Neural cell (in vitro differentiated cells): ENCODE measurements at regions not wholly inside any gene's neighbourhood (a gene's known extent, or its start where the extent isn't known, plus 50 kb on each side); places are given as distances from the start of the nearest gene placed in this dataset.

Experiments
- H2AFZ ChIP-seq: fragments of 200-600, 300-800 bp; sonication (generic), shearing (Covaris generic); 2 replicates; pipeline ENCODE4 v1.6.0; 2014; ENCODE audit warnings: low read depth, mild to moderate bottlenecking, antibody characterized with exemption, low read length, moderate library complexity
- H3F3A ChIP-seq: fragments of 200-600 bp; shearing (Covaris generic); 2 replicates; pipeline ENCODE4 v1.6.1; 2016; ENCODE audit warnings: mild to moderate bottlenecking, moderate library complexity, mixed read lengths, antibody characterized with exemption, low read length; ENCODE audit not compliant: insufficient read depth, poor library complexity, severe bottlenecking
- H3K27ac ChIP-seq: fragments of 200-600, 300-800 bp; sonication (generic), shearing (Covaris generic); 2 replicates; pipeline ENCODE4 v1.5.1; 2014; ENCODE audit warnings: mild to moderate bottlenecking, low read length, moderate library complexity
- H3K27me3 ChIP-seq: fragments of 300-800, 200-600 bp; sonication (generic), shearing (Covaris generic); 2 replicates; pipeline ENCODE4 v1.6.0; 2014; ENCODE audit warnings: mild to moderate bottlenecking, low read depth, low read length, moderate library complexity; ENCODE audit not compliant: insufficient read depth
- H3K36me3 ChIP-seq: fragments of 300-800, 200-600 bp; sonication (generic), shearing (Covaris generic); 2 replicates; pipeline ENCODE4 v1.5.1; 2014; ENCODE audit warnings: mild to moderate bottlenecking, antibody characterized with exemption, low read length, moderate library complexity; ENCODE audit not compliant: insufficient read depth
- H3K4me2 ChIP-seq: fragments of 300-800, 200-600 bp; sonication (generic), shearing (Covaris generic); 2 replicates; pipeline ENCODE4 v1.6.0; 2014; ENCODE audit warnings: mild to moderate bottlenecking, low read length
- H3K4me3 ChIP-seq: fragments of 300-800, 200-600 bp; sonication (generic), shearing (Covaris generic); 2 replicates; pipeline ENCODE4 v1.5.1; 2014; ENCODE audit warnings: mild to moderate bottlenecking, low read length, moderate library complexity
- H3K79me2 ChIP-seq: fragments of 200-600 bp; shearing (Covaris generic); replicated peaks from 2 replicates; pipeline ENCODE4 v1.6.0; 2014; ENCODE audit warnings: mild to moderate bottlenecking, low read length, moderate library complexity; ENCODE audit not compliant: insufficient read depth
- H3K9ac ChIP-seq: fragments of 300-800, 200-600 bp; sonication (generic), shearing (Covaris generic); 2 replicates; pipeline ENCODE4 v1.6.1; 2016; ENCODE audit warnings: mild to moderate bottlenecking, low read length, mixed read lengths
- H3K9me2 ChIP-seq: fragments of 200-600 bp; shearing (Covaris generic); 2 replicates; pipeline ENCODE4 v1.6.1; 2016; ENCODE audit warnings: mild to moderate bottlenecking, low read length, mixed read lengths; ENCODE audit not compliant: insufficient read depth
- H3K9me3 ChIP-seq: fragments of 200-600, 300-800 bp; sonication (generic), shearing (Covaris generic); 2 replicates; pipeline ENCODE4 v1.6.1; 2016; ENCODE audit warnings: mild to moderate bottlenecking, mixed run types, low read length, moderate library complexity, mixed read lengths
- H4K20me1 ChIP-seq: fragments of 200-600 bp; shearing (Covaris generic); 2 replicates; pipeline ENCODE4 v1.6.1; 2016; ENCODE audit warnings: mild to moderate bottlenecking, mixed run types; ENCODE audit not compliant: insufficient read depth
- EP300 ChIP-seq: fragments of 450-650 bp; conservative IDR thresholded peaks from 2 replicates; pipeline ENCODE4 v1.6.1; 2014; ENCODE audit warnings: antibody characterized with exemption, mild to moderate bottlenecking, moderate library complexity; ENCODE audit not compliant: poor library complexity, severe bottlenecking
- EZH2 ChIP-seq: fragments of 200-600, 300-800 bp; shearing (Covaris generic), sonication (generic); IDR thresholded peaks from 2 replicates; pipeline ENCODE4 v1.6.1; 2014; ENCODE audit warnings: antibody characterized with exemption, low read length, borderline replicate concordance, mild to moderate bottlenecking; ENCODE audit not compliant: insufficient read depth, poor library complexity, severe bottlenecking
- MXI1 ChIP-seq: fragments of 450-650 bp; conservative IDR thresholded peaks from 2 replicates; pipeline ENCODE4 v1.6.1; 2014; ENCODE audit warnings: antibody characterized with exemption, mild to moderate bottlenecking; ENCODE audit not compliant: poor library complexity, severe bottlenecking
- POLR2AphosphoS5 ChIP-seq: IDR thresholded peaks from 2 replicates; pipeline ENCODE4 v1.6.1; 2012
- RAD21 ChIP-seq: fragments of 450-650 bp; conservative IDR thresholded peaks from 2 replicates; pipeline ENCODE4 v1.6.1; 2014; ENCODE audit warnings: antibody characterized with exemption, mild to moderate bottlenecking, moderate library complexity
- REST ChIP-seq: IDR thresholded peaks from 2 replicates; pipeline ENCODE4 v1.6.1; 2012; ENCODE audit warnings: borderline replicate concordance
- SMC3 ChIP-seq: fragments of 450-650 bp; conservative IDR thresholded peaks from 2 replicates; pipeline ENCODE4 v1.6.1; 2014; ENCODE audit warnings: antibody characterized with exemption, mild to moderate bottlenecking, moderate library complexity; ENCODE audit not compliant: poor library complexity
- TAF1 ChIP-seq: IDR thresholded peaks from 2 replicates; pipeline ENCODE4 v1.6.1; 2012; ENCODE audit warnings: low read depth
- TF ChIP-seq, protein P1 (sequence below): fragments of 450-650 bp; IDR thresholded peaks from 2 replicates; pipeline ENCODE4 v1.5.1; 2014; ENCODE audit warnings: antibody characterized with exemption, mild to moderate bottlenecking, moderate library complexity; ENCODE audit not compliant: poor library complexity, severe bottlenecking

DNA sequence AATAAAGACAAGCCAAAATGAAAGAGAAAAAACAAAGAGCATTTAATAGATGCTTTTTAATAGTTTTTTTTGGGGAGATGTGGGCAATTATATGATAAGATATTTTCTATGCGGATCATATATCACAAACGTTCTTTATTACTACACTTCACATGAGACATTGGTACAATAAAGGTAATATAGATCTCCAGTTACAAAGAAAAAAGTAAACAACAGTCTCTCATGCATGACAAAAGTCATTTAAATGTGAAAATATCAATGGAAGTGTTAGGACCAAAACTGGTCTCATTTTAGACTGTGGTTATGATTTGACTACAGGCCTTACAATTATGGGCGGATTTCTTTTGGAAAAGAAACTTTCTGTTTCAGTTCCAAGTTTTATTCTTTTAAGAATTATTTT is 687.0 kb downstream of the ADGRL2 start:
- Histone ChIP-seq H3K4me2 (no peak overlapping the region), H3K27ac (no peak overlapping the region), H4K20me1 (no peaks in the 10 kb centered on the region), H3K4me3 (no peak overlapping the region), H3K27me3 (no peaks in the 10 kb centered on the region), H3K9me2 (no peaks in the 10 kb centered on the region), H3K36me3 (no peaks in the 10 kb centered on the region), H3K79me2 (no peaks in the 10 kb centered on the region), H3K9me3 (no peaks in the 10 kb centered on the region), H3F3A (no peaks in the 10 kb centered on the region), H2AFZ (no peak overlapping the region), H3K9ac (no peak overlapping the region)
- TF ChIP-seq EP300 (no peak), REST (no peak), MXI1 (no peak), EZH2 (no peak), TAF1 (no peak)

GRCh38 chr1:82486969-82487368 is 686.2 kb downstream of the ADGRL2 start:
- Histone ChIP-seq H3K9me3 (no peaks in the 10 kb centered on the region), H3K4me2 (no peak overlapping the region), H2AFZ (no peak overlapping the region), H3F3A (no peaks in the 10 kb centered on the region), H4K20me1 (no peaks in the 10 kb centered on the region), H3K27me3 (no peaks in the 10 kb centered on the region), H3K36me3 (no peaks in the 10 kb centered on the region), H3K27ac (no peak overlapping the region), H3K4me3 (no peak overlapping the region), H3K9ac (no peak overlapping the region), H3K9me2 (no peaks in the 10 kb centered on the region), H3K79me2 (no peaks in the 10 kb centered on the region)
- no peak for TF ChIP-seq EP300

DNA sequence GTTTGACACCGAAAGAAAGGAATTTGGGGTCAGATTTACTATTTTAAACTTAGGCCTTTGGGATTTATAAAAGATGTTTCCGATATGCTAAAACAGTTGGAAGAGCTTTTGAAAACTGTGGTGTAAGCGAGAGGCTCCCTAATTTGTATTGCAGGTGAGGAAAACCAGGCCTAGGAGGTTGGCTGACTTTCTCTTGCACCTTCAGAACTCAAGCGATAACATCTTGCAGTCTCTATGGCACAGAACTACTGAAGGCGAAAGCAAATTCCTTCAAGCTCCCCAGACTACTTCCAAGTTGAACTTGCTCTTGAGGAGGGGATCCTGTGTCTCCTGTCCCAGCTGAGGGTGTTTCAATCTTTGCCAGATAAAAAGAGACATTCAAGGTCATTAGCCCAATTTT is 685.7 kb downstream of the ADGRL2 start:
- no peaks in the 10 kb centered on the region for H3K9me3 ChIP-seq
- H3K9ac ChIP-seq = no peak overlapping the region
- H3K4me2 ChIP-seq = no peak overlapping the region
- H3F3A ChIP-seq = no peaks in the 10 kb centered on the region
- H3K36me3 ChIP-seq = no peaks in the 10 kb centered on the region
- no peaks in the 10 kb centered on the region for H3K27me3 ChIP-seq
- no peak overlapping the region for H3K4me3 ChIP-seq
- no peaks in the 10 kb centered on the region for H4K20me1 ChIP-seq
- no peak overlapping the region for H3K27ac ChIP-seq
- H2AFZ ChIP-seq = no peak overlapping the region
- TF ChIP-seq SMC3 = no peak
- TF ChIP-seq, protein P1, sequence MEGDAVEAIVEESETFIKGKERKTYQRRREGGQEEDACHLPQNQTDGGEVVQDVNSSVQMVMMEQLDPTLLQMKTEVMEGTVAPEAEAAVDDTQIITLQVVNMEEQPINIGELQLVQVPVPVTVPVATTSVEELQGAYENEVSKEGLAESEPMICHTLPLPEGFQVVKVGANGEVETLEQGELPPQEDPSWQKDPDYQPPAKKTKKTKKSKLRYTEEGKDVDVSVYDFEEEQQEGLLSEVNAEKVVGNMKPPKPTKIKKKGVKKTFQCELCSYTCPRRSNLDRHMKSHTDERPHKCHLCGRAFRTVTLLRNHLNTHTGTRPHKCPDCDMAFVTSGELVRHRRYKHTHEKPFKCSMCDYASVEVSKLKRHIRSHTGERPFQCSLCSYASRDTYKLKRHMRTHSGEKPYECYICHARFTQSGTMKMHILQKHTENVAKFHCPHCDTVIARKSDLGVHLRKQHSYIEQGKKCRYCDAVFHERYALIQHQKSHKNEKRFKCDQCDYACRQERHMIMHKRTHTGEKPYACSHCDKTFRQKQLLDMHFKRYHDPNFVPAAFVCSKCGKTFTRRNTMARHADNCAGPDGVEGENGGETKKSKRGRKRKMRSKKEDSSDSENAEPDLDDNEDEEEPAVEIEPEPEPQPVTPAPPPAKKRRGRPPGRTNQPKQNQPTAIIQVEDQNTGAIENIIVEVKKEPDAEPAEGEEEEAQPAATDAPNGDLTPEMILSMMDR = no peak
- TF ChIP-seq EP300 = no peak
- TF ChIP-seq POLR2AphosphoS5 = no peak
- no peak for TF ChIP-seq RAD21
- no peak for TF ChIP-seq MXI1
- no peak for TF ChIP-seq TAF1
- TF ChIP-seq REST = no peak
- TF ChIP-seq EZH2 = no peak
- no peaks in the 10 kb centered on the region for H3K79me2 ChIP-seq
- H3K9me2 ChIP-seq = no peaks in the 10 kb centered on the region
